ENCODE measurements at regions not wholly inside any gene's neighbourhood (a gene's known extent, or its start where the extent isn't known, plus 50 kb on each side); places are given as distances from the start of the nearest gene placed in this dataset.

DNA sequence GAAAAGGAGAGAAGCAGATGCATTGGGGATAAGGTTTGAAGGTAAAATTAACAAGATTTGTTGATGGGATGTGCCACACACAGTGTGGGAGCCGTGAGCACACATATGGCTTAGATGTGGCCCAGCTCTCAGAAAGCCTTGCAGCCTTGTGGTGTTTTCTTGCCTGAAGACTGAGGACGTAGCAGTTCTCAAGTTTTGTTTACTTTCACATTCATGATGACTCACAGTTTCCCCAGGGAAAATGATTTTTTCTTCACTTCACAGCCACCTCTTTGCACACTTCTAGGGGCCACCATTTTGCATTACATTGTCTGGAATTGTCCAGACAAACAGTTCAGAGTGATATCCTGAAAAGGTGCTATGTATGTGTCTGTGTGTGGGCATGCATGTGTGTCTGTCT lies 126.2 kb downstream of the BASP1 start:
- TF ChIP-seq POLR2A (IDR thresholded peaks at IDR 0.05) = no peak
- TF ChIP-seq, protein P1, sequence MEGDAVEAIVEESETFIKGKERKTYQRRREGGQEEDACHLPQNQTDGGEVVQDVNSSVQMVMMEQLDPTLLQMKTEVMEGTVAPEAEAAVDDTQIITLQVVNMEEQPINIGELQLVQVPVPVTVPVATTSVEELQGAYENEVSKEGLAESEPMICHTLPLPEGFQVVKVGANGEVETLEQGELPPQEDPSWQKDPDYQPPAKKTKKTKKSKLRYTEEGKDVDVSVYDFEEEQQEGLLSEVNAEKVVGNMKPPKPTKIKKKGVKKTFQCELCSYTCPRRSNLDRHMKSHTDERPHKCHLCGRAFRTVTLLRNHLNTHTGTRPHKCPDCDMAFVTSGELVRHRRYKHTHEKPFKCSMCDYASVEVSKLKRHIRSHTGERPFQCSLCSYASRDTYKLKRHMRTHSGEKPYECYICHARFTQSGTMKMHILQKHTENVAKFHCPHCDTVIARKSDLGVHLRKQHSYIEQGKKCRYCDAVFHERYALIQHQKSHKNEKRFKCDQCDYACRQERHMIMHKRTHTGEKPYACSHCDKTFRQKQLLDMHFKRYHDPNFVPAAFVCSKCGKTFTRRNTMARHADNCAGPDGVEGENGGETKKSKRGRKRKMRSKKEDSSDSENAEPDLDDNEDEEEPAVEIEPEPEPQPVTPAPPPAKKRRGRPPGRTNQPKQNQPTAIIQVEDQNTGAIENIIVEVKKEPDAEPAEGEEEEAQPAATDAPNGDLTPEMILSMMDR (IDR thresholded peaks at IDR 0.05) = no peak
